ENCODE measurements at regions not wholly inside any gene's neighbourhood (a gene's known extent, or its start where the extent isn't known, plus 50 kb on each side); places are given as distances from the start of the nearest gene placed in this dataset.
A peak's percentile ranks its signal among the peaks of the same experiment; 100 is the strongest.

DNA sequence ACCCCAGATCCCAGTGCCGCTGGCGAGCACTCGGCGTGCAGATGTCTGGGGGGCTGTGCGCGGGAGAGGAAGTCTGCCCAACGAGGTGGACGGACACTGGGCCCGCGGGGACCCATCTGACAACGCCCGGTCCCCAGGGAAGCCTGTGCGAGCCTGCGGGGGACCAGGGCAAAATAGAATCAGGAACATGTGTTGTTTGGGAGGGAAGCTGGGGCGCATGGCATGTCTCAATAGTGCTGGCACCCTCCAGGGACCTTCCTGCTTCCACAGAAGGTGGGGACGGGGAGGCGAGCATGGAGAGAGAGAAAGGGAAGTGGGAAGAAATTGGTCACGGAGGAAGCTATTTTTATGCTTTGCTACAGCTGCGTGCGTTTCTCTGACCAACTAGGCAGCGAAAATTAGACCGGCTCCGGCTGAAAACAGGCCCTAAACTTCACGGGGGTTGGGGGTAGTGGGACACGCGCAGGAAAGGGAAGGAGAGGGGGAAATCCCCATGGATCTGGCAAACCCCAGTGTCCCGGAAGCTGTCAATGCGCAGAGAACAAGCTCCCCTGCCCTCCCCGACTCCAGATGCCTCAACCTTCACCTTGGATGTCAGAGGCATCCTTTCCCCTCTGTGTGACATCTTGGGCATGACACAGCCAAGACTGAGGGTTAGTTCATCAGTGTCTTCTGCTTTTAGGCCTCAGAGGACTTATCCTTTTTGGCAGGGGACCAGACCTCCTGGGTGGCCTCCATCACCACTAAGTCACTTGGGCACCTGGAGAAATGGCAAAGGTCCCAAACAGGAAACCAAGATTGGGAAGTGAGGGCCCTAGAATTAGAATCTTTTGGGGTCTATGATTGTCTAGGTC, 169.8 kb upstream of the BCOR start:
- no peaks in the 10 kb centered on the region for H4K20me1 ChIP-seq (ENCODE audit: insufficient read depth, low read length)
- H3K27me3 ChIP-seq (ENCODE audit: insufficient read depth, low read length, poor library complexity): no peaks in the 10 kb centered on the region
- no peak overlapping the region for H3K27ac ChIP-seq (ENCODE audit: low read length)
- peak overlapping the region; percentile 62 for H3K4me2 ChIP-seq (ENCODE audit: insufficient read depth, low read length)
- H3K9ac ChIP-seq (ENCODE audit: low read depth, low read length): peak overlapping the region; percentile 44; the same call in 1 of the 2 replicates
- H3K4me3 ChIP-seq (ENCODE audit: low read depth in 1 of 2, low read length in 2 of 2): peak overlapping the region in 1 of 2 experiments; percentile 52; a peak in 1 of 4 replicates
- TF ChIP-seq CTCF (IDR thresholded peaks at IDR 0.05; ENCODE audit: borderline replicate concordance, extremely low read depth, low read length, poor library complexity, severe bottlenecking): no peak
- TF ChIP-seq EZH2 (IDR thresholded peaks at IDR 0.05; ENCODE audit: borderline replicate concordance, low read depth, low read length, severe bottlenecking): no peak
- no peaks in the 10 kb centered on the region for H3K36me3 ChIP-seq (ENCODE audit: insufficient read depth, low read length)
- ATAC-seq (ENCODE audit: insufficient read depth, low read depth) (no peak), DNase-seq (no peak)
- H3K4me1 ChIP-seq (ENCODE audit: insufficient read depth, low read length): peaks cover 12% of the 10 kb centered on the region
- H2AFZ ChIP-seq (ENCODE audit: low read depth, low read length): no peak overlapping the region
- no peaks in the 10 kb centered on the region for H3K79me2 ChIP-seq (ENCODE audit: insufficient read depth, low read length)
- no peaks in the 10 kb centered on the region for H3K9me3 ChIP-seq (ENCODE audit: insufficient read depth, low read length, severe bottlenecking)

- no peaks in the 10 kb centered on the region for H4K20me1 ChIP-seq (ENCODE audit: insufficient read depth, low read length)
- peak; percentile 93 for ATAC-seq (ENCODE audit: insufficient read depth, low read depth)
- H3K9me3 ChIP-seq (ENCODE audit: insufficient read depth, low read length, severe bottlenecking): no peaks in the 10 kb centered on the region
- peak; percentile 65 for DNase-seq
- H3K27me3 ChIP-seq (ENCODE audit: insufficient read depth, low read length, poor library complexity): no peaks in the 10 kb centered on the region
- peak overlapping the region; percentile 8 to 52; a peak in 3 of 4 replicates for H3K4me3 ChIP-seq (ENCODE audit: low read depth in 1 of 2, low read length in 2 of 2)
- H3K79me2 ChIP-seq (ENCODE audit: insufficient read depth, low read length): no peaks in the 10 kb centered on the region
- no peak overlapping the region for H3K27ac ChIP-seq (ENCODE audit: low read length)
- no peaks in the 10 kb centered on the region for H3K36me3 ChIP-seq (ENCODE audit: insufficient read depth, low read length)
- peak overlapping the region; percentile 85 for H2AFZ ChIP-seq (ENCODE audit: low read depth, low read length)
- peak overlapping the region; percentile 44 for H3K9ac ChIP-seq (ENCODE audit: low read depth, low read length)
- peak overlapping the region; percentile 62 for H3K4me2 ChIP-seq (ENCODE audit: insufficient read depth, low read length)
- TF ChIP-seq EZH2 (IDR thresholded peaks at IDR 0.05; ENCODE audit: borderline replicate concordance, low read depth, low read length, severe bottlenecking) (no peak), CTCF (IDR thresholded peaks at IDR 0.05; ENCODE audit: borderline replicate concordance, extremely low read depth, low read length, poor library complexity, severe bottlenecking) (peak; percentile 76)
- peaks cover 12% of the 10 kb centered on the region for H3K4me1 ChIP-seq (ENCODE audit: insufficient read depth, low read length)
Observed at GRCh38 chrX:40266490-40267333, 169.0 kb upstream of the BCOR start.

DNA sequence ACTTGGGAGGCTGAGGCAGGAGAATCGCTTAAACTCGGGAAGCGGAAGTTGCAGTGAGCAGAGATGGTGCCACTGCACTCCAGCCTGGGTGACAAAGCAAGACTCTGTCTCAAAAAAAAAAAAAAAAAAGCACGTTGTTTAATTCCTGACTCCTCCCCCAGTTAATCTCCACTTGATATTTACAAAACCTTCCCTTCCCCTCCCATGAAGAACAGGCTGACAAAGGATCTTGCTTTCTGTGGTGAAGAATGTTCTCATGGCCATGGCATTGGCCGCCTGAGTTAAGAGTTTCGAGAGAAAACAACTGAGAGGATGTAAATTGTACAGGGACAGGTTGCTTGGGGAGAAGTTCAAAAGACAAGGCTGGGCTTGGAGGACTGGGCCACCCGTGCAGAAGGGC, 168.2 kb upstream of the BCOR start:
- no peak overlapping the region for H3K4me3 ChIP-seq (ENCODE audit: low read depth in 1 of 2, low read length in 2 of 2)
- H3K27ac ChIP-seq (ENCODE audit: low read length): no peak overlapping the region
- no peaks in the 10 kb centered on the region for H3K36me3 ChIP-seq (ENCODE audit: insufficient read depth, low read length)
- H3K9ac ChIP-seq (ENCODE audit: low read depth, low read length): no peak overlapping the region
- ATAC-seq (ENCODE audit: insufficient read depth, low read depth) (no peak), DNase-seq (no peak)
- H4K20me1 ChIP-seq (ENCODE audit: insufficient read depth, low read length): no peaks in the 10 kb centered on the region
- no peaks in the 10 kb centered on the region for H3K79me2 ChIP-seq (ENCODE audit: insufficient read depth, low read length)
- H3K4me2 ChIP-seq (ENCODE audit: insufficient read depth, low read length): no peak overlapping the region
- H2AFZ ChIP-seq (ENCODE audit: low read depth, low read length): no peak overlapping the region
- H3K4me1 ChIP-seq (ENCODE audit: insufficient read depth, low read length): peaks cover 12% of the 10 kb centered on the region
- no peaks in the 10 kb centered on the region for H3K27me3 ChIP-seq (ENCODE audit: insufficient read depth, low read length, poor library complexity)
- TF ChIP-seq CTCF (IDR thresholded peaks at IDR 0.05; ENCODE audit: borderline replicate concordance, extremely low read depth, low read length, poor library complexity, severe bottlenecking) (no peak), EZH2 (IDR thresholded peaks at IDR 0.05; ENCODE audit: borderline replicate concordance, low read depth, low read length, severe bottlenecking) (no peak)
- no peaks in the 10 kb centered on the region for H3K9me3 ChIP-seq (ENCODE audit: insufficient read depth, low read length, severe bottlenecking)
